HepG2 (cell line): ENCODE measurements at regions not wholly inside any gene's neighbourhood (a gene's known extent, or its start where the extent isn't known, plus 50 kb on each side); places are given as distances from the start of the nearest gene placed in this dataset.

ENCODE experiments used
- NFE2L2 ChIP-seq: fragments of 150-350 bp; IDR thresholded peaks from 2 replicates; pipeline ENCODE4 v1.6.1; 2014; ENCODE audit warnings: low read length
- POLR2A ChIP-seq, 2 experiments: IDR thresholded peaks; 2 replicates each; pipeline ENCODE4 v1.6.1; 2011; ENCODE audit warnings: low read depth in 2 of 2, low read length in 2 of 2, mild to moderate bottlenecking in 1 of 2, moderate library complexity in 1 of 2; ENCODE audit not compliant: insufficient read depth in 1 of 2
- SIX4 ChIP-seq: sonication (generic); formaldehyde crosslinking; IDR thresholded peaks from 2 replicates; pipeline ENCODE4 v1.4.0; 2020; ENCODE audit warnings: missing genetic modification reagents
- SP1 ChIP-seq, 2 experiments: fragments of 450-650 bp in 1 of 2; sonication (generic) in 1 of 2; formaldehyde crosslinking in 1 of 2; IDR thresholded peaks; 2 replicates each; pipeline versions ENCODE4 v1.4.0 to v1.6.1; 2016 to 2020; ENCODE audit warnings: missing genetic modification reagents in 1 of 2
- SRF ChIP-seq: IDR thresholded peaks from 2 replicates; pipeline ENCODE4 v1.6.1; 2011; ENCODE audit warnings: mild to moderate bottlenecking, low read depth, low read length, moderate library complexity
- TF ChIP-seq, protein P1 (sequence below): sonication (generic); formaldehyde crosslinking; IDR thresholded peaks from 2 replicates; pipeline ENCODE4 v1.4.0; 2020; ENCODE audit warnings: missing genetic modification reagents
- TF ChIP-seq, protein P2 (sequence below): sonication (generic); formaldehyde crosslinking; IDR thresholded peaks from 2 replicates; pipeline ENCODE4 v1.5.0; 2020; ENCODE audit warnings: mild to moderate bottlenecking, missing genetic modification reagents, moderate library complexity
- TF ChIP-seq, protein P3 (sequence below), 2 experiments: IDR thresholded peaks; 2 replicates each; pipeline ENCODE4 v1.6.1; 2011 to 2012; ENCODE audit warnings: low read length in 2 of 2, borderline replicate concordance in 1 of 2, low read depth in 1 of 2, mild to moderate bottlenecking in 1 of 2, moderate library complexity in 1 of 2
- TF ChIP-seq, protein P4 (sequence below): sonication (generic); formaldehyde crosslinking; IDR thresholded peaks from 2 replicates; pipeline ENCODE4 v1.8.1; 2023; ENCODE audit warnings: missing genetic modification reagents, inconsistent platforms, borderline replicate concordance
- TF ChIP-seq, protein P5 (sequence below): sonication (generic); formaldehyde crosslinking; IDR thresholded peaks from 2 replicates; pipeline ENCODE4 v1.8.1; 2023; ENCODE audit warnings: mild to moderate bottlenecking, missing genetic modification reagents

DNA sequence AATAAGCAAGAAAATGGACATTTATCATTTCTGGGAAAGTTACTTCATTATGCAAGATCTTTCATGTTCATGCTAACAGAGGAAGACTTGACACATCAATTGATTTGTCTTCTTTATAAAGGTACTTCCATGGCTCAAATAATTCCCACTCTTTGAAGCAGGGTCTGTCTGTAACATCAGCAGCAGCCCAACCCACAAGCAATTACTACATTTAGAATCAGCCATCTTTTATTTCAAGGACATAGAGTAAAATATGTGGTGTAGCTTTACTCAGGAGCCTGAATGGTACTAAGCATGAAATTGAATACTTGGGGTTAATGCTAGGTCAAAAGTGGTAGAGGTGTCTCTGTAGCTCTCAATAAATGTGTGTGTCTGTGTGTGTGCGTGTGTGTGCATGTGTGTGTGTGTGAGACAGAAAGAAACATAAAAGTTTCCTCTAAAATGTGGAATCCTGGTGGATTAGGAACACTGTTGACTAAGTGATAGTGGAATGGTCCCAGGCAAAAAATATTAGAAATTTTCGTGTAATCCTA is 581.1 kb downstream of the CAAP1 start:
- TF ChIP-seq, protein P1, sequence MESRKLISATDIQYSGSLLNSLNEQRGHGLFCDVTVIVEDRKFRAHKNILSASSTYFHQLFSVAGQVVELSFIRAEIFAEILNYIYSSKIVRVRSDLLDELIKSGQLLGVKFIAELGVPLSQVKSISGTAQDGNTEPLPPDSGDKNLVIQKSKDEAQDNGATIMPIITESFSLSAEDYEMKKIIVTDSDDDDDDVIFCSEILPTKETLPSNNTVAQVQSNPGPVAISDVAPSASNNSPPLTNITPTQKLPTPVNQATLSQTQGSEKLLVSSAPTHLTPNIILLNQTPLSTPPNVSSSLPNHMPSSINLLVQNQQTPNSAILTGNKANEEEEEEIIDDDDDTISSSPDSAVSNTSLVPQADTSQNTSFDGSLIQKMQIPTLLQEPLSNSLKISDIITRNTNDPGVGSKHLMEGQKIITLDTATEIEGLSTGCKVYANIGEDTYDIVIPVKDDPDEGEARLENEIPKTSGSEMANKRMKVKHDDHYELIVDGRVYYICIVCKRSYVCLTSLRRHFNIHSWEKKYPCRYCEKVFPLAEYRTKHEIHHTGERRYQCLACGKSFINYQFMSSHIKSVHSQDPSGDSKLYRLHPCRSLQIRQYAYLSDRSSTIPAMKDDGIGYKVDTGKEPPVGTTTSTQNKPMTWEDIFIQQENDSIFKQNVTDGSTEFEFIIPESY = no peak
- TF ChIP-seq NFE2L2 (no peak), POLR2A (IDR thresholded peaks at IDR 0.05; ENCODE audit: insufficient read depth in 1 of 2, low read depth in 2 of 2, low read length in 2 of 2) (no peak), SRF (no peak), SP1 (IDR thresholded peaks at IDR 0.05) (no peak), SP1 (CRISPR knock-in tag; IDR thresholded peaks at IDR 0.05) (no peak), SIX4 (CRISPR knock-in tag) (no peak)
- TF ChIP-seq, protein P2, sequence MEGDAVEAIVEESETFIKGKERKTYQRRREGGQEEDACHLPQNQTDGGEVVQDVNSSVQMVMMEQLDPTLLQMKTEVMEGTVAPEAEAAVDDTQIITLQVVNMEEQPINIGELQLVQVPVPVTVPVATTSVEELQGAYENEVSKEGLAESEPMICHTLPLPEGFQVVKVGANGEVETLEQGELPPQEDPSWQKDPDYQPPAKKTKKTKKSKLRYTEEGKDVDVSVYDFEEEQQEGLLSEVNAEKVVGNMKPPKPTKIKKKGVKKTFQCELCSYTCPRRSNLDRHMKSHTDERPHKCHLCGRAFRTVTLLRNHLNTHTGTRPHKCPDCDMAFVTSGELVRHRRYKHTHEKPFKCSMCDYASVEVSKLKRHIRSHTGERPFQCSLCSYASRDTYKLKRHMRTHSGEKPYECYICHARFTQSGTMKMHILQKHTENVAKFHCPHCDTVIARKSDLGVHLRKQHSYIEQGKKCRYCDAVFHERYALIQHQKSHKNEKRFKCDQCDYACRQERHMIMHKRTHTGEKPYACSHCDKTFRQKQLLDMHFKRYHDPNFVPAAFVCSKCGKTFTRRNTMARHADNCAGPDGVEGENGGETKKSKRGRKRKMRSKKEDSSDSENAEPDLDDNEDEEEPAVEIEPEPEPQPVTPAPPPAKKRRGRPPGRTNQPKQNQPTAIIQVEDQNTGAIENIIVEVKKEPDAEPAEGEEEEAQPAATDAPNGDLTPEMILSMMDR (CRISPR knock-in tag) = no peak
- TF ChIP-seq, protein P3, sequence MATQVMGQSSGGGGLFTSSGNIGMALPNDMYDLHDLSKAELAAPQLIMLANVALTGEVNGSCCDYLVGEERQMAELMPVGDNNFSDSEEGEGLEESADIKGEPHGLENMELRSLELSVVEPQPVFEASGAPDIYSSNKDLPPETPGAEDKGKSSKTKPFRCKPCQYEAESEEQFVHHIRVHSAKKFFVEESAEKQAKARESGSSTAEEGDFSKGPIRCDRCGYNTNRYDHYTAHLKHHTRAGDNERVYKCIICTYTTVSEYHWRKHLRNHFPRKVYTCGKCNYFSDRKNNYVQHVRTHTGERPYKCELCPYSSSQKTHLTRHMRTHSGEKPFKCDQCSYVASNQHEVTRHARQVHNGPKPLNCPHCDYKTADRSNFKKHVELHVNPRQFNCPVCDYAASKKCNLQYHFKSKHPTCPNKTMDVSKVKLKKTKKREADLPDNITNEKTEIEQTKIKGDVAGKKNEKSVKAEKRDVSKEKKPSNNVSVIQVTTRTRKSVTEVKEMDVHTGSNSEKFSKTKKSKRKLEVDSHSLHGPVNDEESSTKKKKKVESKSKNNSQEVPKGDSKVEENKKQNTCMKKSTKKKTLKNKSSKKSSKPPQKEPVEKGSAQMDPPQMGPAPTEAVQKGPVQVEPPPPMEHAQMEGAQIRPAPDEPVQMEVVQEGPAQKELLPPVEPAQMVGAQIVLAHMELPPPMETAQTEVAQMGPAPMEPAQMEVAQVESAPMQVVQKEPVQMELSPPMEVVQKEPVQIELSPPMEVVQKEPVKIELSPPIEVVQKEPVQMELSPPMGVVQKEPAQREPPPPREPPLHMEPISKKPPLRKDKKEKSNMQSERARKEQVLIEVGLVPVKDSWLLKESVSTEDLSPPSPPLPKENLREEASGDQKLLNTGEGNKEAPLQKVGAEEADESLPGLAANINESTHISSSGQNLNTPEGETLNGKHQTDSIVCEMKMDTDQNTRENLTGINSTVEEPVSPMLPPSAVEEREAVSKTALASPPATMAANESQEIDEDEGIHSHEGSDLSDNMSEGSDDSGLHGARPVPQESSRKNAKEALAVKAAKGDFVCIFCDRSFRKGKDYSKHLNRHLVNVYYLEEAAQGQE (IDR thresholded peaks at IDR 0.05; ENCODE audit: borderline replicate concordance in 1 of 2, low read depth in 1 of 2, low read length in 2 of 2) = no peak
- TF ChIP-seq, protein P4, sequence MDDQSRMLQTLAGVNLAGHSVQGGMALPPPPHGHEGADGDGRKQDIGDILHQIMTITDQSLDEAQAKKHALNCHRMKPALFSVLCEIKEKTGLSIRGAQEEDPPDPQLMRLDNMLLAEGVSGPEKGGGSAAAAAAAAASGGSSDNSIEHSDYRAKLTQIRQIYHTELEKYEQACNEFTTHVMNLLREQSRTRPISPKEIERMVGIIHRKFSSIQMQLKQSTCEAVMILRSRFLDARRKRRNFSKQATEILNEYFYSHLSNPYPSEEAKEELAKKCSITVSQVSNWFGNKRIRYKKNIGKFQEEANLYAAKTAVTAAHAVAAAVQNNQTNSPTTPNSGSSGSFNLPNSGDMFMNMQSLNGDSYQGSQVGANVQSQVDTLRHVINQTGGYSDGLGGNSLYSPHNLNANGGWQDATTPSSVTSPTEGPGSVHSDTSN (CRISPR knock-in tag) = no peak
- TF ChIP-seq, protein P5, sequence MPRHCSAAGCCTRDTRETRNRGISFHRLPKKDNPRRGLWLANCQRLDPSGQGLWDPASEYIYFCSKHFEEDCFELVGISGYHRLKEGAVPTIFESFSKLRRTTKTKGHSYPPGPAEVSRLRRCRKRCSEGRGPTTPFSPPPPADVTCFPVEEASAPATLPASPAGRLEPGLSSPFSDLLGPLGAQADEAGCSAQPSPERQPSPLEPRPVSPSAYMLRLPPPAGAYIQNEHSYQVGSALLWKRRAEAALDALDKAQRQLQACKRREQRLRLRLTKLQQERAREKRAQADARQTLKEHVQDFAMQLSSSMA = no peak
